PC-9 (cell line): ENCODE measurements at regions not wholly inside any gene's neighbourhood (a gene's known extent, or its start where the extent isn't known, plus 50 kb on each side); places are given as distances from the start of the nearest gene placed in this dataset.

ENCODE experiments used
- BruUV-seq: library from RNA; stranded (reverse); fragments of 400-500 nt; replicated peaks from 2 replicates; lab custom pipeline; 2021; lab: Mats Ljungman, UMichigan
- CTCF ChIA-PET: fragments of 300-600 bp; sonication (Branson Sonifier 250); formaldehyde crosslinking; loops from one replicate; lab custom pipeline; 2022; ENCODE audit warnings: antibody characterized with exemption; lab: Charles Lee
- POLR2A ChIA-PET: fragments of 300-600 bp; sonication (Branson Sonifier 250); formaldehyde crosslinking; loops from one replicate; lab custom pipeline; 2022; ENCODE audit warnings: antibody characterized with exemption; ENCODE audit not compliant: unreplicated experiment; lab: Charles Lee
- DNase-seq, 2 experiments: peaks; one replicate each; pipeline versions ENCODE4 v3.0.0 to v3.0.0-alpha.2; 2015 to 2022; ENCODE audit warnings: mixed read lengths in 1 of 2
- H2AFZ ChIP-seq: fragments of 200-600 bp; sonication (generic); 2 replicates; pipeline ENCODE4 v1.8.1; 2017; ENCODE audit warnings: antibody characterized with exemption
- H3F3A ChIP-seq: fragments of 200-600 bp; sonication (generic); 2 replicates; pipeline ENCODE4 v1.8.1; 2017; ENCODE audit warnings: antibody characterized with exemption, mild to moderate bottlenecking, low read depth; ENCODE audit not compliant: insufficient read depth
- H3K27ac ChIP-seq: fragments of 200-600 bp; sonication (generic); 2 replicates; pipeline ENCODE4 v1.6.1; 2016; ENCODE audit warnings: mixed run types
- H3K27me3 ChIP-seq: fragments of 200-600 bp; sonication (generic); 2 replicates; pipeline ENCODE4 v1.6.1; 2016; ENCODE audit warnings: low read depth, mixed run types; ENCODE audit not compliant: insufficient read depth
- H3K36me3 ChIP-seq: fragments of 200-600 bp; sonication (generic); 2 replicates; pipeline ENCODE4 v1.6.1; 2016; ENCODE audit warnings: low read depth, mixed run types
- H3K4me1 ChIP-seq: fragments of 200-600 bp; sonication (generic); replicated peaks from 2 replicates; pipeline ENCODE4 v1.6.1; 2016; ENCODE audit warnings: mixed run types; ENCODE audit not compliant: insufficient read depth
- H3K4me2 ChIP-seq: fragments of 200-600 bp; sonication (generic); 2 replicates; pipeline ENCODE4 v1.6.1; 2017; ENCODE audit warnings: mixed run types
- H3K4me3 ChIP-seq: fragments of 200-600 bp; sonication (generic); 2 replicates; pipeline ENCODE4 v1.6.1; 2016; ENCODE audit warnings: mixed run types
- H3K79me2 ChIP-seq: fragments of 200-600 bp; sonication (generic); 2 replicates; pipeline ENCODE4 v1.6.1; 2017; ENCODE audit warnings: low read depth, mixed run types
- H3K9me2 ChIP-seq: fragments of 200-600 bp; sonication (generic); 2 replicates; pipeline ENCODE4 v1.8.1; 2017; ENCODE audit warnings: mild to moderate bottlenecking; ENCODE audit not compliant: insufficient read depth
- H3K9me3 ChIP-seq: fragments of 200-600 bp; sonication (generic); 2 replicates; pipeline ENCODE4 v1.8.1; 2016; ENCODE audit warnings: low read depth; ENCODE audit not compliant: insufficient read depth
- H4K20me1 ChIP-seq: fragments of 200-600 bp; sonication (generic); 2 replicates; pipeline ENCODE4 v1.8.1; 2017; ENCODE audit not compliant: insufficient read depth
- EZH2 ChIP-seq: fragments of 200-600 bp; sonication (generic); IDR thresholded peaks from 2 replicates; pipeline ENCODE4 v1.8.0; 2017; ENCODE audit warnings: antibody characterized with exemption, low read depth
- intact Hi-C: fragments of 100-400 bp; cut with micrococcal nuclease; formaldehyde crosslinking; loops from one replicate; pipeline ENCODE4 v1.10.0; 2022; ENCODE audit not compliant: unreplicated experiment
- TF ChIP-seq, protein P1 (sequence below): fragments of 200-600 bp; sonication (generic); conservative IDR thresholded peaks from 2 replicates; pipeline ENCODE4 v1.6.1; 2017; ENCODE audit warnings: mixed run types, antibody characterized with exemption, mild to moderate bottlenecking, moderate library complexity

DNA sequence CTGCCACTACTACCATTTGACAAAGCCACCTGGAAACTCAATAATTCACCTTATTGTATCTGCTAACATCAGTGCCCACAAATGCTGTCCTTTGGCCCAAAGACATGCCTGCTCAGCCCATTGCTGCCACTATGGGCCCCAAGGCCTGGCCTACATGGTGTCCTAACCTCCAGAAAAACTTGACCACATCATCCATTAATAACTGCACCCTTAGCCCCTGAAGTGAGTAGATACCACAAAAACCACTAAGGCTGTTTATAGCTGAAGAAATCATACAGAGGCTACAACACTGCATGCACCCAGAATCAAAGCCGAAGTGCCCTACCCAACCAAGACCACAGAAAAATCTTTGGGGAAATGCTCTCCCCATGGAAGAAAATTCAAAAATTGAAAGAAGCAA, 932.8 kb upstream of the SLITRK6 start:
- no peak for DNase-seq
- Histone ChIP-seq H3K9me2 (no peaks in the 10 kb centered on the region), H3K79me2 (no peaks in the 10 kb centered on the region), H3K4me3 (no peak overlapping the region), H2AFZ (no peak overlapping the region), H3K4me2 (no peak overlapping the region), H4K20me1 (no peaks in the 10 kb centered on the region), H3F3A (no peaks in the 10 kb centered on the region), H3K4me1 (no peaks in the 10 kb centered on the region), H3K9me3 (no peaks in the 10 kb centered on the region), H3K27ac (no peak overlapping the region), H3K36me3 (no peaks in the 10 kb centered on the region), H3K27me3 (no peaks in the 10 kb centered on the region)
- intact Hi-C loops = no loop called here
- no TSS peak for BruUV-seq
- CTCF ChIA-PET = no interaction called here
- POLR2A ChIA-PET = no interaction called here
- TF ChIP-seq, protein P1, sequence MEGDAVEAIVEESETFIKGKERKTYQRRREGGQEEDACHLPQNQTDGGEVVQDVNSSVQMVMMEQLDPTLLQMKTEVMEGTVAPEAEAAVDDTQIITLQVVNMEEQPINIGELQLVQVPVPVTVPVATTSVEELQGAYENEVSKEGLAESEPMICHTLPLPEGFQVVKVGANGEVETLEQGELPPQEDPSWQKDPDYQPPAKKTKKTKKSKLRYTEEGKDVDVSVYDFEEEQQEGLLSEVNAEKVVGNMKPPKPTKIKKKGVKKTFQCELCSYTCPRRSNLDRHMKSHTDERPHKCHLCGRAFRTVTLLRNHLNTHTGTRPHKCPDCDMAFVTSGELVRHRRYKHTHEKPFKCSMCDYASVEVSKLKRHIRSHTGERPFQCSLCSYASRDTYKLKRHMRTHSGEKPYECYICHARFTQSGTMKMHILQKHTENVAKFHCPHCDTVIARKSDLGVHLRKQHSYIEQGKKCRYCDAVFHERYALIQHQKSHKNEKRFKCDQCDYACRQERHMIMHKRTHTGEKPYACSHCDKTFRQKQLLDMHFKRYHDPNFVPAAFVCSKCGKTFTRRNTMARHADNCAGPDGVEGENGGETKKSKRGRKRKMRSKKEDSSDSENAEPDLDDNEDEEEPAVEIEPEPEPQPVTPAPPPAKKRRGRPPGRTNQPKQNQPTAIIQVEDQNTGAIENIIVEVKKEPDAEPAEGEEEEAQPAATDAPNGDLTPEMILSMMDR = no peak

GRCh38 chr13:86737334-86737932, 933.7 kb upstream of the SLITRK5 start:
- Histone ChIP-seq H3K9me3 (no peaks in the 10 kb centered on the region), H3K27me3 (no peaks in the 10 kb centered on the region), H3K9me2 (no peaks in the 10 kb centered on the region), H3K4me2 (no peak overlapping the region), H2AFZ (no peak overlapping the region), H3K27ac (no peak overlapping the region), H3F3A (no peaks in the 10 kb centered on the region), H3K79me2 (no peaks in the 10 kb centered on the region), H4K20me1 (no peaks in the 10 kb centered on the region), H3K4me3 (no peak overlapping the region), H3K4me1 (no peaks in the 10 kb centered on the region), H3K36me3 (no peaks in the 10 kb centered on the region)
- intact Hi-C loops = no loop called here
- TF ChIP-seq, protein P1 = no peak
- no peak for TF ChIP-seq EZH2
- BruUV-seq = no TSS peak
- POLR2A ChIA-PET = no interaction called here
- DNase-seq = no peak
- CTCF ChIA-PET = no interaction called here

DNA sequence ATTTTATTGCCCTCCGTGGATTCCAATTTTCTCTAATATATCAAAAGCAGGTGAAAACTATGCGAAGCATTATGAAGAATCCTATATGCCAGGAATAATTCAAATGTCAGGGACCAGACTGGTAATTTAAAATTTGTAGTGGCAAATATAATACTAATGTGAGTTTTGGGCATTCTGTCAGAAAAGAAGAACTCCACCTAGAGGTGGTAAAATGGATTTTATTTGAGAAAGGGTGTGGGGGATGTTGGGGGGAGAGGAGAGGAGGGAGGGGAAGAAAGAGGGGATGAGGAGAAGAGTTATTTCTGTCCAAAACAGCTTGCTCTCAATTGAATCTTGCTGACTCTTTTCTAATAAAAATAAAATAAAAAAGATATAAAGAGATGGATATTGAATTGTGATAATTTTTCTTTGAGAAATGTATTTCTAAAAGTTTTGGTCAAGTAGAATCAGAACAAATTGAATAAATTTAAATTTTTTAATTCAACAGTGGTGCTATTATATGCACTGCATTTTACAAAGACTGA, 929.3 kb upstream of the SLITRK5 start:
- Histone ChIP-seq H3K9me2 (no peaks in the 10 kb centered on the region), H3F3A (no peaks in the 10 kb centered on the region), H4K20me1 (no peaks in the 10 kb centered on the region), H2AFZ (no peak overlapping the region), H3K9me3 (no peaks in the 10 kb centered on the region), H3K27ac (no peak overlapping the region), H3K4me2 (no peak overlapping the region), H3K27me3 (no peaks in the 10 kb centered on the region), H3K79me2 (no peaks in the 10 kb centered on the region), H3K4me1 (no peaks in the 10 kb centered on the region), H3K4me3 (no peak overlapping the region), H3K36me3 (no peaks in the 10 kb centered on the region)
- CTCF ChIA-PET = no interaction called here
- TF ChIP-seq, protein P1 = 0 out of 2 replicates have a peak, but pooled peaks have one; percentile 24
- no peak for TF ChIP-seq EZH2
- BruUV-seq = no TSS peak
- POLR2A ChIA-PET = no interaction called here
- no peak for DNase-seq
- intact Hi-C loops = no loop called here
